Muscle of leg (tissue), 3 donors: ENCODE measurements at regions not wholly inside any gene's neighbourhood (a gene's known extent, or its start where the extent isn't known, plus 50 kb on each side); places are given as distances from the start of the nearest gene placed in this dataset.

ENCODE experiments used
- DNase-seq: peaks from one replicate; pipeline ENCODE4 v3.0.0; 2013
- H3K27ac ChIP-seq: one replicate; pipeline ENCODE4 v1.5.1; 2013; ENCODE audit warnings: mild to moderate bottlenecking, low read length, control low read depth
- H3K27me3 ChIP-seq: one replicate; pipeline ENCODE4 v1.6.1; 2013; ENCODE audit warnings: low read length; ENCODE audit not compliant: control insufficient read depth, insufficient read depth
- H3K36me3 ChIP-seq: one replicate; pipeline ENCODE4 v1.6.1; 2013; ENCODE audit warnings: low read length; ENCODE audit not compliant: control insufficient read depth, insufficient read depth
- H3K4me1 ChIP-seq: one replicate; pipeline ENCODE4 v1.6.1; 2013; ENCODE audit warnings: low read length; ENCODE audit not compliant: control insufficient read depth, insufficient read depth
- H3K4me3 ChIP-seq: one replicate; pipeline ENCODE4 v1.5.1; 2013; ENCODE audit warnings: low read length, control low read depth
- H3K9me3 ChIP-seq: replicated peaks from 2 replicates; pipeline ENCODE4 v1.6.1; 2013; ENCODE audit warnings: low read depth, low read length; ENCODE audit not compliant: control insufficient read depth
- WGBS: methylation state at CpG from one replicate; pipeline ENCODE4 v1.1.5; 2013; ENCODE audit warnings: missing lambda C conversion rate; ENCODE audit not compliant: insufficient coverage; 5-methylcytosine and 5-hydroxymethylcytosine counted together

GRCh38 chr2:235247001-235247400 lies 246.8 kb upstream of the AGAP1 start:
- no peaks in the 10 kb centered on the region for H3K4me1 ChIP-seq

GRCh38 chr2:235255693-235256092 lies 238.2 kb upstream of the AGAP1 start:
- H3K27ac ChIP-seq, result no peak overlapping the region
- no peaks in the 10 kb centered on the region for H3K9me3 ChIP-seq
- WGBS, result no CpG with 5 or more reads among the region's 5 CpGs
- peak; percentile 87 for DNase-seq
- peaks cover 3% of the 10 kb centered on the region for H3K27me3 ChIP-seq
- no peak overlapping the region for H3K4me3 ChIP-seq
- H3K4me1 ChIP-seq, result no peaks in the 10 kb centered on the region
- no peaks in the 10 kb centered on the region for H3K36me3 ChIP-seq

More at GRCh38 chr2:235247001-235247400, 246.8 kb upstream of the AGAP1 start:
- no peaks in the 10 kb centered on the region for H3K36me3 ChIP-seq
- H3K27me3 ChIP-seq, result peaks cover 10% of the 10 kb centered on the region
- no CpG with 5 or more reads among the region's 1 CpG for WGBS
- H3K27ac ChIP-seq, result no peak overlapping the region
- DNase-seq, result no peak
- no peak overlapping the region for H3K4me3 ChIP-seq
- H3K9me3 ChIP-seq, result peaks cover 3% of the 10 kb centered on the region

- Histone ChIP-seq H3K36me3 (no peaks in the 10 kb centered on the region), H3K27me3 (peaks cover 3% of the 10 kb centered on the region), H3K4me3 (no peak overlapping the region), H3K9me3 (no peaks in the 10 kb centered on the region), H3K4me1 (no peaks in the 10 kb centered on the region), H3K27ac (no peak overlapping the region)
- no peak for DNase-seq
- WGBS, result 100% methylated on average over 1 of the region's 1 CpG
These were observed 236.3 kb upstream of the AGAP1 start for GRCh38 chr2:235257590-235257989.

- peaks cover 15% of the 10 kb centered on the region for H3K4me1 ChIP-seq
- no peaks in the 10 kb centered on the region for H3K9me3 ChIP-seq
- no peak overlapping the region for H3K27ac ChIP-seq
- 16% methylated on average over 2 of the region's 4 CpGs for WGBS
- DNase-seq, result peak; percentile 43
- no peaks in the 10 kb centered on the region for H3K36me3 ChIP-seq
- H3K4me3 ChIP-seq, result no peak overlapping the region
- peaks cover 5% of the 10 kb centered on the region for H3K27me3 ChIP-seq
These were observed 231.1 kb upstream of the AGAP1 start for GRCh38 chr2:235262750-235263149.

GRCh38 chr2:235263205-235264120 lies 230.4 kb upstream of the AGAP1 start:
- Histone ChIP-seq H3K9me3 (no peaks in the 10 kb centered on the region), H3K27ac (peak overlapping the region; percentile 71), H3K36me3 (no peaks in the 10 kb centered on the region), H3K27me3 (peaks cover 4% of the 10 kb centered on the region), H3K4me1 (peaks cover 15% of the 10 kb centered on the region), H3K4me3 (no peak overlapping the region)
- WGBS, result 24% methylated on average over 16 of the region's 28 CpGs
- DNase-seq, result peak; percentile 94

GRCh38 chr2:235264121-235264493 lies 229.7 kb upstream of the AGAP1 start:
- Histone ChIP-seq H3K27ac (peak overlapping the region; percentile 71), H3K9me3 (no peaks in the 10 kb centered on the region), H3K4me1 (peaks cover 15% of the 10 kb centered on the region), H3K4me3 (no peak overlapping the region), H3K36me3 (no peaks in the 10 kb centered on the region), H3K27me3 (peaks cover 2% of the 10 kb centered on the region)
- DNase-seq, result no peak
- 86% methylated on average over 1 of the region's 1 CpG for WGBS

- Histone ChIP-seq H3K4me1 (peaks cover 15% of the 10 kb centered on the region), H3K36me3 (no peaks in the 10 kb centered on the region), H3K4me3 (no peak overlapping the region), H3K27ac (no peak overlapping the region), H3K9me3 (no peaks in the 10 kb centered on the region), H3K27me3 (peaks cover 2% of the 10 kb centered on the region)
- 90% methylated on average over 2 of the region's 8 CpGs for WGBS
- no peak for DNase-seq
These were observed 229.3 kb upstream of the AGAP1 start for GRCh38 chr2:235264512-235264911.

GRCh38 chr2:235265348-235265965 lies 228.4 kb upstream of the AGAP1 start:
- no peak overlapping the region for H3K27ac ChIP-seq
- H3K27me3 ChIP-seq, result peaks cover 2% of the 10 kb centered on the region
- H3K4me1 ChIP-seq, result peaks cover 15% of the 10 kb centered on the region
- no peaks in the 10 kb centered on the region for H3K9me3 ChIP-seq
- WGBS, result 56% methylated on average over 4 of the region's 9 CpGs
- DNase-seq, result peak; percentile 25
- no peaks in the 10 kb centered on the region for H3K36me3 ChIP-seq
- H3K4me3 ChIP-seq, result no peak overlapping the region

- Histone ChIP-seq H3K4me1 (peaks cover 15% of the 10 kb centered on the region), H3K36me3 (no peaks in the 10 kb centered on the region), H3K27me3 (peaks cover 2% of the 10 kb centered on the region), H3K27ac (no peak overlapping the region), H3K4me3 (no peak overlapping the region), H3K9me3 (no peaks in the 10 kb centered on the region)
- WGBS, result 62% methylated on average over 3 of the region's 3 CpGs
- no peak for DNase-seq
These were observed 226.6 kb upstream of the AGAP1 start for GRCh38 chr2:235267251-235267650.

- H3K9me3 ChIP-seq, result no peaks in the 10 kb centered on the region
- no peak for DNase-seq
- H3K27me3 ChIP-seq, result peaks cover 2% of the 10 kb centered on the region
- no peaks in the 10 kb centered on the region for H3K36me3 ChIP-seq
- peaks cover 11% of the 10 kb centered on the region for H3K4me1 ChIP-seq
- no peak overlapping the region for H3K4me3 ChIP-seq
- no peak overlapping the region for H3K27ac ChIP-seq
- WGBS, result 33% methylated on average over 1 of the region's 7 CpGs
These were observed 225.3 kb upstream of the AGAP1 start for GRCh38 chr2:235268535-235268934.
